Mucosa of descending colon (tissue), 3 donors: ENCODE measurements at regions not wholly inside any gene's neighbourhood (a gene's known extent, or its start where the extent isn't known, plus 50 kb on each side); places are given as distances from the start of the nearest gene placed in this dataset.

Source experiments
- ATAC-seq: fragments of 200-7000 bp; cut with Tn5 transposase; one replicate; pipeline ENCODE4 v1.9.1; 2020; ENCODE audit warnings: mild to moderate bottlenecking, moderate library complexity
- DNase-seq, 3 donors: peaks; one replicate each; pipeline ENCODE4 v3.0.0-alpha.2; 2020
- H3K36me3 ChIP-seq: fragments of 200-600 bp; one replicate; pipeline ENCODE4 v1.8.0; 2021; ENCODE audit warnings: low read depth, mild to moderate bottlenecking
- H3K4me1 ChIP-seq: fragments of 200-600 bp; one replicate; pipeline ENCODE4 v1.8.0; 2021; ENCODE audit warnings: low read depth, mild to moderate bottlenecking
- H3K4me3 ChIP-seq: fragments of 200-600 bp; one replicate; pipeline ENCODE4 v1.8.0; 2021; ENCODE audit warnings: mild to moderate bottlenecking
- H3K9me3 ChIP-seq: fragments of 200-600 bp; one replicate; pipeline ENCODE4 v1.8.0; 2021; ENCODE audit warnings: mild to moderate bottlenecking
- CTCF ChIP-seq: fragments of 200-600 bp; IDR thresholded peaks from one replicate; pipeline ENCODE4 v1.8.0; 2022; ENCODE audit warnings: antibody characterized with exemption, mild to moderate bottlenecking
- intact Hi-C, 2 donors: fragments of 100-400 bp; cut with DNase I in 1 of 2; cut with micrococcal nuclease in 1 of 2; formaldehyde crosslinking; loops; one replicate each; pipeline versions ENCODE4 v1.11.0 to v1.11.1; 2022; cut with DNase I, micrococcal nuclease
- donor health status: DM: no; HTN: no; CAD: no; lungs with moderate emphysema.
- donor health status: DM: no; HTN: no; CAD: no.
- donor health status: DM: no; HTN: yes; CAD: no.

- intact Hi-C loops, result no loop called here
- Histone ChIP-seq H3K36me3 (no peaks in the 10 kb centered on the region), H3K4me3 (no peak overlapping the region), H3K4me1 (no peaks in the 10 kb centered on the region), H3K9me3 (peaks cover 48% of the 10 kb centered on the region)
- DNase-seq (no peak), ATAC-seq (no peak)
- no peak for TF ChIP-seq CTCF
These were observed 871.5 kb downstream of the QKI start for GRCh38 chr6:164286011-164286410.

- H3K4me1 ChIP-seq, result no peaks in the 10 kb centered on the region
- no peak for ATAC-seq
These were observed 869.1 kb downstream of the QKI start for GRCh38 chr6:164283574-164283973.

GRCh38 chr6:164276211-164276610 is 861.7 kb downstream of the QKI start:
- DNase-seq, result no peak
- Histone ChIP-seq H3K4me1 (no peaks in the 10 kb centered on the region), H3K4me3 (no peak overlapping the region), H3K36me3 (no peaks in the 10 kb centered on the region), H3K9me3 (peaks cover 45% of the 10 kb centered on the region)
- TF ChIP-seq CTCF, result no peak
- no peak for ATAC-seq
- intact Hi-C loops, result no loop called here

More at GRCh38 chr6:164283574-164283973, 869.1 kb downstream of the QKI start:
- peaks cover 52% of the 10 kb centered on the region for H3K9me3 ChIP-seq
- H3K4me3 ChIP-seq, result no peak overlapping the region
- no peak for TF ChIP-seq CTCF
- no peaks in the 10 kb centered on the region for H3K36me3 ChIP-seq
- no peak for DNase-seq
- intact Hi-C loops, result no loop called here

GRCh38 chr6:164275773-164276172 is 861.3 kb downstream of the QKI start:
- ATAC-seq, result no peak
- Histone ChIP-seq H3K36me3 (no peaks in the 10 kb centered on the region), H3K9me3 (peaks cover 44% of the 10 kb centered on the region), H3K4me1 (no peaks in the 10 kb centered on the region), H3K4me3 (no peak overlapping the region)
- intact Hi-C loops, result no loop called here
- TF ChIP-seq CTCF, result no peak
- no peak for DNase-seq

GRCh38 chr6:164274493-164274892 is 860.0 kb downstream of the QKI start:
- no peak overlapping the region for H3K4me3 ChIP-seq
- no peak for TF ChIP-seq CTCF
- intact Hi-C loops, result no loop called here
- ATAC-seq, result no peak
- H3K9me3 ChIP-seq, result peaks cover 44% of the 10 kb centered on the region
- no peak for DNase-seq
- H3K36me3 ChIP-seq, result no peaks in the 10 kb centered on the region
- H3K4me1 ChIP-seq, result no peaks in the 10 kb centered on the region

- TF ChIP-seq CTCF, result no peak
- ATAC-seq (no peak), DNase-seq (no peak)
These were observed 859.0 kb downstream of the QKI start for GRCh38 chr6:164273491-164273890.

More at GRCh38 chr6:164273491-164273890, 859.0 kb downstream of the QKI start:
- intact Hi-C loops, result no loop called here
- H3K9me3 ChIP-seq, result peaks cover 34% of the 10 kb centered on the region
- H3K4me1 ChIP-seq, result no peaks in the 10 kb centered on the region
- no peaks in the 10 kb centered on the region for H3K36me3 ChIP-seq
- H3K4me3 ChIP-seq, result no peak overlapping the region
